Esophagus squamous epithelium (tissue), 4 donors: ENCODE measurements at regions not wholly inside any gene's neighbourhood (a gene's known extent, or its start where the extent isn't known, plus 50 kb on each side); places are given as distances from the start of the nearest gene placed in this dataset.

Experiments
- POLR2A ChIP-seq, 4 donors: fragments of 450-650 bp; IDR thresholded peaks; one replicate each; pipeline ENCODE4 v1.6.1; 2017; ENCODE audit warnings: antibody characterized with exemption in 4 of 4, mild to moderate bottlenecking in 4 of 4, moderate library complexity in 3 of 4
- TF ChIP-seq, protein P1 (sequence below), 6 experiments: fragments of 450-650 bp in 4 of 6; fragments of 200-600 bp in 2 of 6; sonication (generic) in 2 of 6; IDR thresholded peaks; one replicate each; pipeline ENCODE4 v1.5.1; 2016 to 2019; ENCODE audit warnings: antibody characterized with exemption in 6 of 6, mild to moderate bottlenecking in 4 of 6, moderate library complexity in 4 of 6

DNA sequence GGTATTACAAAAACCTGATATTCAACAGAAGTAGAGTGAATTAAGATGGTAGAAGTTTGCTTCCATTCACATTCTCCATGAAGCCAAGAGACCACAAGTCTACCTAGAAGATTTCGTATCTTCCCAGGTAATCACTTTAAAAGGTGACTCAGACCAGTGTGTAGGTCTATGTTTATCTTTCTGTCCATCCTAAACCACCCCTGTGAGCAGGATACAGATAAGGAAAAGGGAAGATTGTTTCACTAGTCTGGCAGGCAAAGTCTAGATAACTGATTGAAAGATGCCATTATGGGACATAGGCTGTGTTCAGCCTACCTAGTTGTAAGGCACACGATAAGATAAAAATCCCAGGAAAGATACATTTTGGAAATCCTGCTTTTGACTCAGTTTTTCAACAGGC, 244.3 kb upstream of the NWD2 start:
- TF ChIP-seq, protein P1, sequence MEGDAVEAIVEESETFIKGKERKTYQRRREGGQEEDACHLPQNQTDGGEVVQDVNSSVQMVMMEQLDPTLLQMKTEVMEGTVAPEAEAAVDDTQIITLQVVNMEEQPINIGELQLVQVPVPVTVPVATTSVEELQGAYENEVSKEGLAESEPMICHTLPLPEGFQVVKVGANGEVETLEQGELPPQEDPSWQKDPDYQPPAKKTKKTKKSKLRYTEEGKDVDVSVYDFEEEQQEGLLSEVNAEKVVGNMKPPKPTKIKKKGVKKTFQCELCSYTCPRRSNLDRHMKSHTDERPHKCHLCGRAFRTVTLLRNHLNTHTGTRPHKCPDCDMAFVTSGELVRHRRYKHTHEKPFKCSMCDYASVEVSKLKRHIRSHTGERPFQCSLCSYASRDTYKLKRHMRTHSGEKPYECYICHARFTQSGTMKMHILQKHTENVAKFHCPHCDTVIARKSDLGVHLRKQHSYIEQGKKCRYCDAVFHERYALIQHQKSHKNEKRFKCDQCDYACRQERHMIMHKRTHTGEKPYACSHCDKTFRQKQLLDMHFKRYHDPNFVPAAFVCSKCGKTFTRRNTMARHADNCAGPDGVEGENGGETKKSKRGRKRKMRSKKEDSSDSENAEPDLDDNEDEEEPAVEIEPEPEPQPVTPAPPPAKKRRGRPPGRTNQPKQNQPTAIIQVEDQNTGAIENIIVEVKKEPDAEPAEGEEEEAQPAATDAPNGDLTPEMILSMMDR (IDR thresholded peaks at IDR 0.05): no peak
- no peak for TF ChIP-seq POLR2A (IDR thresholded peaks at IDR 0.05)
